HG02943 (cell line): ENCODE measurements at regions not wholly inside any gene's neighbourhood (a gene's known extent, or its start where the extent isn't known, plus 50 kb on each side); places are given as distances from the start of the nearest gene placed in this dataset.

ENCODE experiments used
- ATAC-seq: cut with Tn5 transposase; IDR thresholded peaks from one replicate; pipeline ENCODE4 v1.9.1; 2021; ENCODE audit warnings: mild to moderate bottlenecking, low read depth, moderate library complexity; ENCODE audit not compliant: unreplicated experiment

GRCh38 chr4:15260758-15261157 is 167.1 kb upstream of the C1QTNF7 start:
- ATAC-seq, result no peak

GRCh38 chr4:15262396-15262795 is 165.4 kb upstream of the C1QTNF7 start:
- no peak for ATAC-seq

DNA sequence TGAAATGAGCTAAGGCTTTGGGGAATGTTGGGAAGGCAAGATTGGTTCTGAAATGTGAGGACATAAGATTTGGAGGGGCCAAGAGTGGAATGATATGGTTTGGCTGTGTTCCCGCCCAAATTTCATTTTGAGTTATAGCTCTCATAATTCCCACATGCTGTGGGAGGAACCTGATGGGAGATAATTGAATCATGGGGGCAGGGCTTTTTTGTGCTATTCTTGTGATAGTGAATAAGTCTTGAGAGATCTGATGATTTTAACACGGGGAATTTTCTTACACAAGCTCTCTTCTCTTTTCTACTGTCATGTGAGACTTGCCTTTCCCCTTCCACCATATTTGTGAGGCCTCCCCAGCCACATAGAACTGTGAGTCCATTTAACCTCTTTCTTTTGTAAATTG is 157.6 kb upstream of the C1QTNF7 start:
- ATAC-seq, result no peak

DNA sequence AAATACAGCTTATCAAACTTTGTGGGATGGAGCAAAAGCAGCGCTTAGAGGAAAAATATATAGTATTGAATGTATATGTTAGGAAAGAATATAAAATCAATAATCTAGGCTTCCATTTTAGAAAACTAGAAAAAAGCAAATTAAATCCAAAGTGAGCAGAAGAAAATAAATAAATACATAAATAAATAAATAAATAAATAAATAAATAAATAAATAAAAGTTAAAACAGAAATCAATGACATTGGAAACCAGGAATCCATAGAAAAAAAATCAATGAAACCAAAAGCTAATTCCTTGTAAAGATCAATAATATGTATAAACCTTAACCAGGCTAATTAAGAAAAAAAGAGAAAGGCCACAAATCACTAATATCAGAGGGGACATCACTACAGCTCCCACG is 141.8 kb upstream of the C1QTNF7 start:
- no peak for ATAC-seq

DNA sequence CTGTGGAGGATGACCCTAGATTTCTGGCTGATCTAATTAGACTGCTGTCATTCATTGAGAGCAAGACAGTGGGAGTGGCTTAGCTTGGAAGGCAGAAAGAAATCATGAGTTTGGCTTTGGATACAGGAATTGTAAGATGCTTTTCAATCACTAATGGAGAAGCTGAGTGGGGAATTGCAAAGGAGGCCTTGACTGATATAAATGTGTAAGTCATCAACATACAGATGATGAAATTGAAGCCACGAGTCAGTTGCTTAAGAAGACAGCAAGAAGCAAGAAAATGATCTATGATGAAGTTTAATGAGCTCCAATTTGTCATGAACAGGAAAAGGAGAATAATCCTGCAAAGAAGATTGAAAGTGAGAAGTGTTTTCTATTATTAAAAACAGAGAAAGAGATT is 136.7 kb upstream of the C1QTNF7 start:
- ATAC-seq, result no peak

- no peak for ATAC-seq
Measured at GRCh38 chr4:15293711-15294110, 134.1 kb upstream of the C1QTNF7 start.

DNA sequence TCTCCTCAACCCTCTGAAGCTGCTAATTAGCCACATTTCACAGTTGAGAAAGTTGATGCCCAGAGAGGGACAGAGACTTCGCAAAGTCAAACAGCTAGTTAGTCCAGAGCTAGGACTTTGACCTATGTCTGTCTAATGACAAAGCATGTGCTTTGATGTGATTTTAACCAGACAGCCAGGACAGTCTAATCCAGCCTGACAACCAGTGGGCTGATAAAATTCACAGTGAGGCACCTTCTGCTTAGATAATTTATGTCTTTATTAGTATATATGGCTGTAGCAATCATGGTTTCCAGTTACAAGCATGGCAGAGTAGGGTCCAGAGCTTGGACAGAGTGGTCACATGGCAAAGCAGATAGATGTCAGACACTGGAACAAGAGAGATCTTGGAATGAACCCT is 133.6 kb upstream of the C1QTNF7 start:
- no peak for ATAC-seq

DNA sequence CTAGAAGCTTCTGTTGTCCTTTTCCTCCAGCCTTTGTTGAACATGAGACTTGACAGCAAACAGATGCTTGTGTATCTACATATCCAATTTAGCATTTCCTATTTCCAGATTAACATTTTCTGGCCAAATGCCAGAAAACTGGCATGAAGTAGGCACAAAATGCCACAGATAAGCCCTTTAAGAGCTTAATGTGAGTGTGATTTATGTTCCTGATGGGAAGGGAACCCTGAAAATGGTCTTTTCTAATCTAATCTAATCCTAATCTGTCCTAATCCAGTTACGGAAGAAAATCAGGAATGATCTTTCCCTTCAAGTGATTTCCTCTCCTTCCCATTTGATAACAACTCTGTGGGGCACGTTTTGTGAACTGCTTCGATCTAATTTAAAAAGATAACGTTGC is 133.0 kb upstream of the C1QTNF7 start:
- no peak for ATAC-seq

DNA sequence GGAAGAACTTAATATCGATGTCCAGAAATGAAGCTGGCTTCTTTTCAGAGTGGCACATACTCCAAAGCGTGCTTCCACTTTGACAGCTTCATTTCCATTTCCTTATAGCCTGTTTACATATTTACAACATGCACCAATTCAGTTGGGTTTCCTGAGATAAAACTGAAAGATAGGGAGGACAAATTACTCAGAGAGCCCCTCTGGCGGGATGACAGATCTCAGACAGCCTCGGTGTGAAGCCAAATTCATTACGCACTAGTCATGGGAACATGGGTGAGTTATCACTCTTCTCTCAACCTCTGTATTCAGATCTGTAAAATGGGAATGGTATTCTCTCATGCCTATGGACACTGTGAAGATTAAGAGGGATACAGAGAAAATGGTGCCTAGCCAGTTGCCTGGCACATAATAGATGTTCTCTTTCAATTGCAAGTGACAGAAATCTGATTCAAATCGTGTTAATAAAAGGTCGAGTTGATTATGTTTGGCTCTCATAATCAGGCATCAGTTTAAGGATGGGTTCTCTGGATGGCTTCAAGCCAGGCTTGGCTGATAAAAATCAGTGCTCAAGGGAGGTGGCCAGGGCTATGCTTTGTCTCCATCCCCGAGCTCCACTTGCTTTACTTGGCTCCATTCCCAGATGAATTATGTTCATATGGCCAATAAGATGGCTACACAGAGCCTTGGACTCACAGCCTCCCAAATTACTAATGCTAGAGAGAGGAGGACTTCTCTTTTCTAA is 132.2 kb upstream of the C1QTNF7 start:
- no peak for ATAC-seq

- ATAC-seq, result no peak
Measured at GRCh38 chr4:15297344-15297743, 130.5 kb upstream of the C1QTNF7 start.

DNA sequence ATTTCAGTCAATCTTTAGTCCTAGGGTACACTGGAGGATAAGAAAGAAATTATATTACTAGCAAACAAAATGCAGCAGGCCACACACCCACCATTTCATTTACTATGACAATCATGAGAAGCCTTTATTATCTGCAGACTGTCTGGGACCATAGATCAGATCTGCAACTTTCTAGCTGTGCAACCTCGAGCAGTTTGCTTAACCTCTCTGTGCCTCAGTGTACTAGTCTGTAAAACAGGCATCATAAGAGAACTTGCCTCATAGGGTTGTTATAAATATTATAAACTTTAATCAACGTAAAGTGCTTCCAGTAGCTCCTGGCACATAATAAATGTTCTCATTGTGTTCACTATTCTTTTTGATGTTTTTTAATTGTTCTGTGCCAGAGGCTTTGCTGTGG is 128.2 kb upstream of the C1QTNF7 start:
- no peak for ATAC-seq

DNA sequence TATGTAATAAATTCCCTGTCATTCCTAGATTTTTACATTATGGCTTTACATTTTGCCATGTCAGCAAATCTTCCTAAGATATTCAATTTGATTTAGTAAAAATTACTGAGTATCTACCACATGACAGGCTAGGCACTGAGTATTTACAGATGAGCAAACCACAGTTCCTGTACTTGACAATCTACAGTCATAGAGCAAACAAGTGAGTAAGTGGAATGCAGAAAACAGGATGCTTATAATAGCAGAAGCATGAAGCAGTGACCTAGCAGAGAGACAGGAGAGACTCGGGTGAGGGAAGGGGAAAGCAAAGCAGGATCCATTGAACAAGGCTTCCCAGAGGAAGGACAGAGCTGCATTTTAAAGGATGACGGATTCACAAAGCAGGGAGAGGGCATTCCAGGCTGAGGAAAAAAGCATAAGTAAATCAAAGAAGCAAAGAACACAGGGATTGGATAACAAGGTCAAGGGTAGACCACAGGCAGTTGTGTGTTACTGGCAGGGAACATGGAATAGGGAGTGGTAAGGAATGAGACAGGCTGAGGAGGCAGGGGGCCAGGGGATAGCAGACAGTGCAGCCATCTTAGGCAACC is 124.7 kb upstream of the C1QTNF7 start:
- ATAC-seq, result no peak

DNA sequence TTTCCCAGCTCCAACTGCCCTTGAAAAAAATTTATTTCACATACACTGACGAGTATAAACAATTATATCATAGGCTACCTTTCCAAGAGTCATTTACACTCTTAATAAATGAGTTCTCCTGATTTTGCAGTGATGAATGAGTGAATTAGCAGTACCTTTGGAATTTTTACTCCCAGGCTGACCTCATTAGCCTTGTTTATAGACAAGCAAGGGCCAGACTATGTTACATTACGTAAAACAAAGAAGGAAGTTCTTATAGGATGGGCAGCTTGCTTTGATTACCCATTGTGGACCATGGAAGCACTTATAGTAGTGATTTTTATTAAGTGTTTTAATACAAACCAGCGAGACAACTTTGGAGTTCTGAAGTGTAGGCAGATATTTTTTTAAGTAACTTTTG is 112.9 kb upstream of the C1QTNF7 start:
- ATAC-seq, result no peak

GRCh38 chr4:15317246-15317645 is 110.6 kb upstream of the C1QTNF7 start:
- no peak for ATAC-seq

- no peak for ATAC-seq
Measured at GRCh38 chr4:15318621-15319348, 109.0 kb upstream of the C1QTNF7 start.

DNA sequence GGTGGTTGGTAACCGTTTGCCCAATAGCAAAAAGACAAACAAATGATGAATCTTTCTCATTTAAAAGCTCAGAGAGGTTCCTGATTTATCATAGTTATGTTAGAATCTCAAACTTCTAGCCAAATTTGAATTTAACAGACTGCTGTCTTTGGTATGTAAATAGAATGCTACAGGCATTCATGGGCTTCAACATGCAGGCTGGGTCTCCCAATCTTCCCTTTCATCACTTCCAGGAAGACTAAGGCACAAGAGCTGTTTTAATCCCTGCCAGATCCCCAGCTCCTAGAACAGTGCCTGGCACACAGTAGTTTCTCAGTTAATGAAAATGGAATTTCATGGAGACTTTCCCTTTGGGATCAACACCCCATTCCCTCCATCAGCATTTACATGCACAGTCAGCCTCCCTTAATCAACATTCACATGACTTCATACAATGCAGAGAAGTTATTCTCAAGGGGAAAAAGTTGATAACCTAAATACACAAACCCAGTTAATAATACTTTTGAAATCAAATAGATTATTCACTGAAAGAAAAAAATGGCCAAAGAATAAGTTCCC is 107.6 kb upstream of the C1QTNF7 start:
- no peak for ATAC-seq

DNA sequence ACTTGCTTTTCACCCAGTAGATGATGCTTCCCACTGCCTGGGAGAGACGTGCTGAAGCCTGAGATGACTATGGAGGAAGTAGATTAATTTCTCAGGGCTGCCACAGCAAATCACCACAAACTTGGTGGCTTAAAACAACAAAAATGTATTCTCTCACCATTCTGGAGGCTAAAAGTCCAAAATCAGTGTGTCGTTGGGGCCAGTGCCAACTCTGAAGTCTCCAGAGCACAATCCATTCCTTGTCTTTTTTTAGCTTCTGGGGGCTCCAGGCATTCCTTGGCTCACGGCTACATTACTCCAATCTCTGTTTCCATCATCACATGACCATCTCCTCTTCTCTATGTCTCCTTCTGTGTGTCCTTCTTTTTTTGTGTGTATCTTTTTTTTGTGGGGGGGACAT is 105.8 kb upstream of the C1QTNF7 start:
- ATAC-seq, result no peak

DNA sequence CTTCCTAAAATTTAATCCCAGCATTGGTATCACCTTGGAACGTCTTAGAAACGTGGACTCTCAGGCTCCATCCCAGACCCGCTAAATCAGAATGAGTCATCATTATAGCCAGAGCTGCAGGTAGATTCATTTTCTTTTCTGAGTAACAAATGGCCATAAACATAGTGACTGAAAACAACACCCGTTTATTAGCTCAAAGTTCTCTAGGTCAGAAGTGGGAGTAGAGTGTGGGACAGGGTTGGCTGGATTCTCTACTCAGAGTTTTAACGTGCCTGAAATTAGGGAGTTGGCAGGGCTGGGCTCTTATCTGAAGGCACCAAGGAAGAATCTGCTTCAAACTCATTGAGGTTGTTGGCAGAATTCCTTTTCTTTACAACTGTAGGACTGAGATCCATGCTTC is 101.8 kb upstream of the C1QTNF7 start:
- no peak for ATAC-seq

GRCh38 chr4:15327311-15328298 is 100.2 kb upstream of the C1QTNF7 start:
- ATAC-seq, result no peak

GRCh38 chr4:15331930-15332329 is 95.9 kb upstream of the C1QTNF7 start:
- no peak for ATAC-seq
